ENCODE measurements at regions not wholly inside any gene's neighbourhood (a gene's known extent, or its start where the extent isn't known, plus 50 kb on each side); places are given as distances from the start of the nearest gene placed in this dataset.

DNA sequence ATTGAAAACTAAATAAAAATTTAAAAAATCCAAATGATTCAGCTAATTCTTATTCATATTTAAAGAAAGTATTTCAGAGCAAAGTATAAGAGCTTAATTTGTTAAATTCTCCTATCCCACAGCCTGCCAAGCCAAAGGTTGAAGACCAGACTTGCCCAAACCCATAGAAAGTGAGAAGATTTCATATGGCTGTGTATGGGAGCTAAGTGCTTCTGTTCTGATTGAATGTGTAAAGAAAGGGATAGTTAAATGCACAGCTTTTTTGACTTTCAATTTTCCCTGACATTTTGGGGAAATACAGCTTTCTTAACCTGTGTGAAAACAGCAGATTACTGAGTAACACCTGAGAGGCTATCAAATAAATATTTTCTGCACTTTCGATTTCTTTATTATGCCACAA lies 125.0 kb upstream of the MTAP start:
- TF ChIP-seq POLR2A (IDR thresholded peaks at IDR 0.05): no peak
- TF ChIP-seq, protein P1, sequence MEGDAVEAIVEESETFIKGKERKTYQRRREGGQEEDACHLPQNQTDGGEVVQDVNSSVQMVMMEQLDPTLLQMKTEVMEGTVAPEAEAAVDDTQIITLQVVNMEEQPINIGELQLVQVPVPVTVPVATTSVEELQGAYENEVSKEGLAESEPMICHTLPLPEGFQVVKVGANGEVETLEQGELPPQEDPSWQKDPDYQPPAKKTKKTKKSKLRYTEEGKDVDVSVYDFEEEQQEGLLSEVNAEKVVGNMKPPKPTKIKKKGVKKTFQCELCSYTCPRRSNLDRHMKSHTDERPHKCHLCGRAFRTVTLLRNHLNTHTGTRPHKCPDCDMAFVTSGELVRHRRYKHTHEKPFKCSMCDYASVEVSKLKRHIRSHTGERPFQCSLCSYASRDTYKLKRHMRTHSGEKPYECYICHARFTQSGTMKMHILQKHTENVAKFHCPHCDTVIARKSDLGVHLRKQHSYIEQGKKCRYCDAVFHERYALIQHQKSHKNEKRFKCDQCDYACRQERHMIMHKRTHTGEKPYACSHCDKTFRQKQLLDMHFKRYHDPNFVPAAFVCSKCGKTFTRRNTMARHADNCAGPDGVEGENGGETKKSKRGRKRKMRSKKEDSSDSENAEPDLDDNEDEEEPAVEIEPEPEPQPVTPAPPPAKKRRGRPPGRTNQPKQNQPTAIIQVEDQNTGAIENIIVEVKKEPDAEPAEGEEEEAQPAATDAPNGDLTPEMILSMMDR (IDR thresholded peaks at IDR 0.05): no peak
